GM12892 (cell line): ENCODE measurements at regions not wholly inside any gene's neighbourhood (a gene's known extent, or its start where the extent isn't known, plus 50 kb on each side); places are given as distances from the start of the nearest gene placed in this dataset.

Experiments
- POLR2A ChIP-seq: IDR thresholded peaks from 2 replicates; pipeline ENCODE4 v1.6.1; 2011; ENCODE audit warnings: low read depth, low read length, control low read depth
- POLR2AphosphoS5 ChIP-seq: IDR thresholded peaks from 2 replicates; pipeline ENCODE4 v1.6.1; 2011; ENCODE audit warnings: low read depth, low read length, control low read depth
- TAF1 ChIP-seq: IDR thresholded peaks from 2 replicates; pipeline ENCODE4 v1.6.1; 2011; ENCODE audit warnings: low read depth, mild to moderate bottlenecking, control low read depth, low read length, borderline replicate concordance

- TF ChIP-seq POLR2A (no peak), POLR2AphosphoS5 (no peak), TAF1 (no peak)
Observed at GRCh38 chr12:9264546-9264945, 56.4 kb upstream of the PZP start.
